Keratinocyte (primary cell): ENCODE measurements at regions not wholly inside any gene's neighbourhood (a gene's known extent, or its start where the extent isn't known, plus 50 kb on each side); places are given as distances from the start of the nearest gene placed in this dataset.

Experiments
- CTCF ChIP-seq, 3 experiments: IDR thresholded peaks in 1 of 3; conservative IDR thresholded peaks in 1 of 3; optimal IDR thresholded peaks in 1 of 3; 2 replicates in 2 of 3; 3 replicates in 1 of 3; pipeline versions ENCODE3 to v1.5.1; 2011; ENCODE audit warnings: low read length in 3 of 3, mild to moderate bottlenecking in 3 of 3, moderate library complexity in 2 of 3, control low read depth in 1 of 3, inconsistent platforms in 1 of 3; ENCODE audit not compliant: insufficient read depth in 2 of 3; ENCODE audit errors: extremely low read depth in 1 of 3
- EZH2 ChIP-seq: IDR thresholded peaks from one replicate; pipeline ENCODE4 v1.6.1; 2012; ENCODE audit warnings: inconsistent platforms, mild to moderate bottlenecking, low read length, moderate library complexity

DNA sequence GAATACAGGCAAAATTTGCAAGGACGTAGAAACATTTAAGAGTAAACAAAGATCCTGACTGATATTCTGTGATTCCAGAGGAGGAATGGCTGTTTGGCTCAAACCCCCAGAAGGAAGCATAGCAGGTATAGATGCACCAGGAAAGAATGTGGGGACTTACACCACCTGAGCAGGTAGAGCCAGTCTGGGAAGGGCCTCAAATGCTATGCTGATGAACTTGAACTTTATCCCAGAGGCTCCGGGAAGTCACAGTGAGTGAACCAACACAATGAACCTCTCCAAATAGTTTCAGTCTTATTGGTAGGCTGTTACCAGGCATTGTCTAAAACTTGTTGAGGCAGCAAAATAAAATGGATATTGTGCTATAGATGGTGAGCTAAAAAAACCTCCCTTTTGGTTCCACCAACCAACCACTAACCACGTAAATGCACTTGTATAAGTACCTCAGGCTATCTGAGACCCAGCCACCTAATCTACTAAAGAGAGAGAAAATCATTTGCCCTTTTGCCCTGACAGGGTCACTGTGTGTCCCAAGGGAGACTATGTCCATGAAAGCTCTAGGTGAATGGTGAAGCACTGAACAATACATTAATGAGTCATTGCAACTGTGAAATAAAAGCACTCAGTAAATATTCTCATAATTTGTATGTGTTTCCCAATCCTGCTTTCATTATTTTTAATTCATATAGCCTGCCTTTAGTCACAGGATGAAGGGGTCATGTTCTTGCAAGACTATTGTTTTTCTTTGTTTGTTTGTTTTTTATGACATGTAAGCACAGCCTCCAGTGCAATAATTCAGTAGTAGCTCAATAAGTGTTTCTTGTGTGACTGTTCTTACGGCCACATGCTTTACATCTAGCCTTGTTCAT is 911.6 kb downstream of the EPHA4 start:
- TF ChIP-seq EZH2, result no peak
- no peak for TF ChIP-seq CTCF (optimal IDR thresholded peaks at IDR 0.05 in 1 of 3, IDR thresholded peaks at IDR 0.05 in 1 of 3, conservative IDR thresholded peaks at IDR 0.05 in 1 of 3; ENCODE audit: extremely low read depth in 1 of 3, insufficient read depth in 2 of 3, low read length in 3 of 3)
